ENCODE measurements at regions not wholly inside any gene's neighbourhood (a gene's known extent, or its start where the extent isn't known, plus 50 kb on each side); places are given as distances from the start of the nearest gene placed in this dataset.
A peak's percentile ranks its signal among the peaks of the same experiment; 100 is the strongest.
"Not testable (repeated sequence)": the region's sequence is repeated elsewhere in the genome, so short reads cannot be mapped to it uniquely, and the experiment has no call there.

DNA sequence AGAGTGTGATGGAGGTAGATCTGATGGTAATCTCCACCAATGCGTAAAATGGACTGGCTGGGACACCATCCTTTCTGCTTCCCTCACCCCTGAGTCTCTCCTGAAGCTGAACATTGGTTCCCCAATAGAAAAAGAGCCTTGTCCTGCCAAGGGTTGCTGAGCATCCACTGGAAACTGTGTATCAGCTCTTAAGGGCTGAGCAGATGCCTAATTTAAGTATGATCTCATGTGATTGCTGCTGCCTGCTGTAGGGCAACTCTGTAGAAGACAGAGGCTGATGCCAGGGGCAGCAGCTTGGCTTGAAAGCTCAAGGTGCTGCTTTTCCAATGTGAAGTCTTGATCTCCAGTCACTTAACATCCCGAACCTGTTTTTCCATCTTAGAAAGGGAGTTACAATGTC is 310.3 kb upstream of the CCL2 start:
- DNase-seq (ENCODE audit: low spot score), result no peak

DNA sequence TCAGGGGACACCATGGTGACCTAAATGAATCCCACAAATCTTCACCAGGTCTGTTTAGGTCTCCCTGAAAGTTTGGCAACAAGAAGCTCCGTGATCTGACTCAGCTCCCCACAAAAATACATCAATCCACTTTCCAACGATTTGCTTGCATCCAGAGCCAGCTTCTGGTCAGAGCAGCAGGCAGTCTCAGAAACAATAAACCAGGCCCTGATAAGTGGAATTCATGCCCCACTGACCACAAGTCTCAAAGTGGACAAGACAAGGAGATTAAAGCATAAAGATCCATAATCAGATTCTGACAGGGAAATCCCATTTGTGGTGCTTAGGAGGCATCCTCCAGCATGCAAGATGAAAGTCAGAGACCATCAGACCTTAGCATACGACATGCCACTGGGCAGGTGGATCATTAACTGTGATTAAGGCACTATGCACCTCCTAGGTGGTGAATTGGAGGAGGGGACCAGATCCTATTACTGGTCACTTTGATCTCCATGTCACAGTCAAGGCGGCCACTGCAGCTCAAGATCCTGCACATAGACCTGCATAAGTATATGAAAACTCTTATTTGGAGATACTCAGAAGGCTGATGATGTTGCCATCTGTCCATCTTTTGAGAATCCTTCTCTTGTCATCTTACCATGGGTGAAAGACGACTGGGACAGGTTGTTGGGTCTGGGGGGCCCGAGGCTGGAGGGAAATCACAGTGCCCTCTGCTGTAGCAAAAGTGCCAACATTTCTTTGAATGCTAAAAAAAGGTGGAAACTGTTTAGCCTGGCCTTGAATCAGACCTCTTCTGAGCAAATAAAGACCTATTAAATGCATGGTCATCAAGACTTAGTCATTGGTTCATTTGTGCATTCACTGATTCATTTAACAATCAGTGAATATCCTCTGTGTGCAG is 309.2 kb upstream of the CCL2 start:
- no peak for DNase-seq (ENCODE audit: low spot score)

- DNase-seq (ENCODE audit: low spot score), result no peak
Measured at GRCh38 chr17:33947762-33948161, 307.3 kb upstream of the CCL2 start.

GRCh38 chr17:33948309-33948708 is 306.8 kb upstream of the CCL2 start:
- no peak for DNase-seq (ENCODE audit: low spot score)

DNA sequence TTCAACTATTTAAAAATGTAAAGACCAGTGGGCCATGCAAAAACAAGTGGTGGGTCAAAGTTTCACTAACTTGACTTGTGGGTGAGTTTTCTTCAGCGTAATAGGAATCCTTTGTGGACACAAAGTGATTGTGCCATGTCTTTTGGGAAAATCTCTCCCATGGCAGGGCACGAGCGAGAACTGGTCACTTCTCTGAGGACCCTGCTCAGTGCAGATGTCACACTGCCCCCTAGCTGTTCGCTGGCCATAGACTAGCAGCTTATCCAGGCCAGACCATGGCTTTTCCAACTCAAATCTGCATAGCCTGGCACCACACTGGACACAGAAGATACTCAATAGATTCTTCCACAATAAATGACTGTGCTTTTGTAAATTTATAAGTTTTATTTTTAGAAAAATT is 306.0 kb upstream of the CCL2 start:
- DNase-seq (ENCODE audit: low spot score), result peak; percentile 68

- no peak for DNase-seq (ENCODE audit: low spot score)
Measured at GRCh38 chr17:33950061-33950460, 305.0 kb upstream of the CCL2 start.

- DNase-seq (ENCODE audit: low spot score), result no peak
Measured at GRCh38 chr17:33952425-33952824, 302.7 kb upstream of the CCL2 start.

DNA sequence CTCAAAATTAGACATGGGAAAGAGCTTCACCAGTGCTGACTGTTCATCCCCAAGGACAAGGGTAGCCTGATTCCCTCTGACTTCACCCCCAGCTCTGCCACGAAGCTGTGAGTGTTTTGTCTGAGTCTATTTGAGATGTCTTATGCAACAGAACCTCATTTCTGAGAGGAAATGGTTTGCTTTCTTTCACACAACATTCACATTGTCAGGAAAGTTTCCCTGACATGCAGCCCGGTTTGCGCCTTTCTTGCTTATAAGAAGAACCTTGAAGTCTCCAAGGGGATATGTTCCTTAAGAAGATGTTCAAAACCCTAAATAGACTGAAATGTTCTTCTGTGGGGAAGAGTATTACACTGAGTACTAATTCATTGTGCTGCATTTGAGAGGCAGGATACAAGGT is 300.5 kb upstream of the CCL2 start:
- no peak for DNase-seq (ENCODE audit: low spot score)

DNA sequence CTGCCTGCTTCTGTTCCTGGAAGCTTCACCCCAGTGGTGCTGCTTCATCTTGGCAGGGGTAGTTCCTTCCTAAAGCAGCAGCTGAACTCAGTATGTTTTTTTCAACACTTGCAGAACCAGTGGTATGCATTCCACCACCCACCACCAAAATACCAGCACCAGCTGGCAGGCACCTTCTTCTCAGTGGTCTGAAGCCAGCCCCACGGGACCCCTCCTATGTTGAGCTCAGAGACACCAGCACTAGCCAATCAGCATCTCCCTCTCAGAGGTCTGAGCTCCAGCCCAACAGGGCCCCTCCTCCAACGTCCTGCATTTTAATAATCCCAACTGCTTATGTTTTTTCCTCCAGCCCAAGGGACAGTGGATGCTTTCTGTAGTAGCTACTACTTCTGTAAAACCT is 299.6 kb upstream of the CCL2 start:
- peak; percentile 35 for DNase-seq (ENCODE audit: low spot score)

- DNase-seq (ENCODE audit: low spot score), result not testable (repeated sequence)
Measured at GRCh38 chr17:33959098-33959497, 296.0 kb upstream of the CCL2 start.

DNA sequence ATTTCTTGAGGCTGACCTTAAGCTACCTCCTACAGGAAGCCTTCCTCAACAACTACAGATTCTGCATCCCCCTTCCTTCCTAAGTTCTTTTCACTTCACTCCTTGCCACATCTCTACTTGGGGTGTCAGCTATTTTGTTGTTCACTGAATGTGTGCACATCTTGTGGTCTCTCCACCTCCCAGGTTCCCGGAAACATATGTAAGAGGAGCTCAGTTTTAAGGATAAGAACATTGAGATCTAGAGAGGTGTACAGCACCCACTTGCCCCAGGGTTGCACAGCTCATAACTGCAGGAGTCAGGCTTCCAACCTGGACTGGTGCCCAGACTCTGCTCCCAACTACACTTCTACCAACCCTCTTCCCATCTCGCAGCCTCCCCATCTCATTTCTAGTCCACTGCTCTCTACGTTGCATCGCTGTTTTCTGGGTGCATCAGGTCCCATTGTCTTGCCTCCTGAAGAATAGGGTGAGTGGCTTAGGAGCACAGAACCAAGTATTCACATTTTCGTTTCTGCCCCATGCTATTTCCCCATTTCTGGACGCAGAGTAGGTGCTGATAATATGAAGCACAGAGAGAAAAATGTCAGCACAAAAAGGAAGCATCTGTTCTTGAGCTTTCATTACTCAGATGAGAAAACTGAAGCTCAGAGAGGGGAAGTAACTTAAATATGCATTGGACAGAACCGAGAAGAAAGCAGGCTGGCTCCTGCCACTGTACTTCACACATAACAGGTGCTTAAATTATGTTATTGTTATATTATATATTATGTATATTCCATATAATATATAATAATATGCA is 292.0 kb upstream of the CCL2 start:
- DNase-seq (ENCODE audit: low spot score), result no peak

DNA sequence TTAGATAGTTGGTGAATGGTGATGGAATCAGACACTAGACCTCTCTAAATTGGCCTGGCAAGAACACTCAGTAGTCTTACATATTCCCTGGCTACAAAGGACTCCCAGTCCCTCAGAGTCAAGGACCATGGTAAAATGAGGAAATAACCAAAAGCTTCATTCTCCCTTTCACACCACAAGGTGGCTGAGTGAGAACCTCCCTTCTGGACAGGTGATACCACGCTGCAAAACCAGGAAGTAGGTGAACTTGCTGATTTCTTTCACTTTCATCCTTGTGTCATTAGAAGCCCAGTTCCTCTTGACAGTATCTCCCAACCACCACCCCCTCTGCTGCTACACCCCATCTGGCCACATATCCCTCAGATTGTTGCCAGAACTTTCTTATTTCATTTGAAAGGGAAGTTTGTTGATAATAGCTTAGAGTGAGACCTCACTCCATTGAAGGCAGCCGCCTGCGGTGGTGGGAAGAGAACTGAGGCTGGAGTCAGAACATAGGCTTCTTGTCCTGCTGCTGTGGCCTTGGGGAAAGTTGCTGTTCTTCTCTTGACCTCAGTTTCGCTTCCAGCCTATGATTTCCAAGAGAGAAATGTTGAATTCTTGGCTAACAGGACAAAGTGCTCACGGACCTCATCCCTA is 290.6 kb upstream of the CCL2 start:
- peak; percentile 36 for DNase-seq (ENCODE audit: low spot score)

DNA sequence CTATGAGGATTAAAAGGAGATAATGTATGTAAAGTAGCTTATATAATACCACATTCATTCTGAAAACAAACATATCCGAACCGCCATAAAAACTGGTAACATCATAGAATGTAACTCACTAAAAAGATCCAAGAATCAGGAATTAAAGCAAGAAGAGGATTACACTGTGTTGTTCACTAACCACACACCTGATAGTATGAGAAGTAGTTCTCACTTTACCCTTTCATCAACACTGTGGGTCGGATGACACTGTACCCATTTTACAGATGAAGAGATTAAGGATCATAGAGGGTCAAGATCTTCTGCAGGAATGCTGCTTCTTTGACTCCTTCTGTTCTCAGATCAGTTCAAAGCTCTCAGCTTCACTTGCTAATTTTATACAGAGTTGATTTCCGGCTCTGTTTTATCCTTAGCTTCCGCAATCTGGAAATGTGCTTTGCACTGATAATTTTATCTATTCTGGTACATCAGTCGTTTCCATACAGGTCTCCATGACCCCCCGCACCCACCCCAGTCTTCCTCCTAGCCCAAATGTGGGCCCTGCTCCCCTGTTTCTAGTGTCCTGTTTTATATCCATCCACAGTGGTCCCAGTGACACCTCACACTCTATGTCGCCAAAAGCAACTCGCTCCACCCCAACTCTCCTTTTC is 288.6 kb upstream of the CCL2 start:
- DNase-seq (ENCODE audit: low spot score), result no peak

GRCh38 chr17:33967608-33968349 is 287.3 kb upstream of the CCL2 start:
- no peak for DNase-seq (ENCODE audit: low spot score)

DNA sequence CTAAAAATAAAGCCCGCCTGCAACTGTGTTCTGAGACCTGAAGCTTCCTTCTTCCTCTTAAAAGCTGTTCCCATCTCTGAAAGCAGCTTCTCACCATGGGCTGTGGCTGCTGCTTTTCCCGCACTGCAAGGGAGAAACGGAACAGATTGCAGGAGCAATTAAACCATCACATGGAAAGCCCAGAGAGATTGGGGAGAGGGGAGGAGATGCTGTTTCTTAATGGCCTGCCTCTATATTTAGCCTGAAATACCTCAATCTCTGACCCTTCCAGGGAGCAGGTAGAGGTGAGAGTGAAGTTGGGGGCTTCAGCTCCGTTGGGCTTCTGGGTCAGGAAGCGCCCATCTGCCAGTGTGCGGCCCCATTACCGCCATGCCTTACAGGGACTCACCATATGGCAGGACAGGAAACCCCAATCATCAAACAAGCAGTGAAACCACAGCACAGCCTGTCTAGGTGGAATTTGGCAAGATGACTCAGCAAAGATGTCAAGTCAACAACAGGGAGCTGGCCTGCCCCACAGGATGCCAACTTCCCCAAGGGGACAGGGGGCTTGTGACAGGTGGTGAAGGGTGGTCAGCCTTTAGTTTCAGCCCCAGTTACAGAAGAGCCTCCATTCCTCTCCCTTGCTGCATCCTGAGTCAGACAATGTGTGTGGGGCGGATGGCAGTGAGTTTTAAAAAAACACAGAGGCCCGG is 286.6 kb upstream of the CCL2 start:
- no peak for DNase-seq (ENCODE audit: low spot score)

DNA sequence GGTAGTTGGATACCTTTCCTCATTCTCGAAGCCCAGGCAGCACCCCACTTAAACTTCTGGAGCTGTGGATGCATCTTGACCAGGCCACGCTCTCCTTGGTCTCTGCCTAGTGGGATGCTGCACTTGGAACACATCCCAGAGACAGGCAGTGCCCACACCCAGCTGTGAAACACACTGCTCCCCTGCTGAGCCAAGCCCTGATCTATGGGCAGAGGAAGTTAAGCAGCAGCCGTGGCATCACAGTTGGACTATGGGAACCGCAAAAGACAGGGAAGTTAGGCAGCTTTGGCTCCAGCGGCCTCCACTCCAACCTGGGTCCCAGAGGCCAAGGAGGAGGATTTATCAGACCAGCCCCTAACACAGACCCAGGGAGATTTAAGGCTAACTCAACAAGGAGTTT is 284.8 kb upstream of the CCL2 start:
- DNase-seq (ENCODE audit: low spot score), result no peak

DNA sequence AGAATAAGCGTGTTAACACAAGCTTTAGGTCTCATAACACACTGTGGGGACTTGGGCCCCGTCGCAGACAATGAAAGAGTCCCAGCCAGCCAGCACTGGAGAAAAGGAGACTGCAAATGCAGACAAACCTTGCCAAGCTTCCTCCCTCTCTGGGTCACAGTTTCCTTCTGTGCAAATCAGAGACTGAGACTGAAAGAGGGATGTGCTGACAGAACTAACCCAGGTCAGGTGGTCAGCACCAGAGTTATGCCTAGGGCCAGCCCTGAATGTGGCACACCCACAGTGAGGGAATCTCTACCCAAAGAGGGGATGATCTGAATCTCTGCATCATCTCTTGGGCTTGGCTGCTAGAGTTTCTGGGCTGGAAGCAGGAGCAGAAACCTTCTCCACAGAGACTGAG is 282.3 kb upstream of the CCL2 start:
- DNase-seq (ENCODE audit: low spot score), result no peak

- no peak for DNase-seq (ENCODE audit: low spot score)
Measured at GRCh38 chr17:33973491-33973890, 281.6 kb upstream of the CCL2 start.

GRCh38 chr17:33974276-33974675 is 280.8 kb upstream of the CCL2 start:
- no peak for DNase-seq (ENCODE audit: low spot score)

- no peak for DNase-seq (ENCODE audit: low spot score)
Measured at GRCh38 chr17:33976831-33977230, 278.3 kb upstream of the CCL2 start.
